ENCODE measurements at regions not wholly inside any gene's neighbourhood (a gene's known extent, or its start where the extent isn't known, plus 50 kb on each side); places are given as distances from the start of the nearest gene placed in this dataset.

DNA sequence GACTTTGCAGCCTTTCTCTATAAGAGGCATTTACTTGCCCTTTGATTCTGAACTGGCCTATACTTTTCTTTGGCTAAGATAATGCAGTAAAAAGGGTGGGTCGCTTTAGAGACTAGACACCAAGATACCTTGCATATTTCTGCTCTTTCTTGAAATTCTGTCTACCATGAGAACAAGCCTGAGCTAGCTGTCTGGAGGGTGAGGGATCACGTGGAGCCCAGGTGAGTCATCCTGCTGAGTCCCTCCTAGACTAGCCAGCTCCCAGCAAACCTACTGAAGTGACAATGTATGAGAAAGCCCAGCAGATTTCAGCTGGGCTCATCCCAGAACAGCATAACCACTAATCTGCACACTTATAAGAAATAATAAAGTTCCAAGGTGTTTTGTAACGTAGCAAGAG is 408.0 kb upstream of the KAZN start:
- dilution Hi-C loops (cut with MboI; ENCODE audit: extremely low pct_ligation_motif_present, low sequenced_read_pairs), result no loop called here
- Histone ChIP-seq H3K36me3 (ENCODE audit: control insufficient read depth in 2 of 2, extremely low read depth in 1 of 2, insufficient read depth in 2 of 2, low read length in 2 of 2) (no peaks in the 10 kb centered on the region), H4K20me1 (replicated peaks; ENCODE audit: control insufficient read depth, extremely low read depth, insufficient read depth, low read length) (no peaks in the 10 kb centered on the region), H3K27me3 (ENCODE audit: control insufficient read depth in 2 of 2, insufficient read depth in 2 of 2, low read length in 2 of 2) (no peaks in the 10 kb centered on the region), H3K4me3 (replicated peaks in 1 of 3; ENCODE audit: insufficient read depth in 1 of 3, low read depth in 1 of 3, low read length in 3 of 3) (no peak overlapping the region), H3K9ac (replicated peaks; ENCODE audit: extremely low read depth, insufficient read depth, low read length) (no peak overlapping the region), H2AFZ (ENCODE audit: low read depth, low read length) (no peak overlapping the region), H3K9me1 (replicated peaks; ENCODE audit: control insufficient read depth, extremely low read depth, insufficient read depth, low read length) (no peaks in the 10 kb centered on the region), H3K27ac (ENCODE audit: insufficient read depth, low read depth, low read length) (no peak overlapping the region), H3K4me1 (ENCODE audit: control insufficient read depth, extremely low read depth, insufficient read depth, low read length) (no peaks in the 10 kb centered on the region), H3K9me3 (replicated peaks; ENCODE audit: control insufficient read depth, insufficient read depth, low read length) (peaks cover 3% of the 10 kb centered on the region), H3K79me2 (ENCODE audit: control insufficient read depth, insufficient read depth, low read length) (no peaks in the 10 kb centered on the region), H3K4me2 (ENCODE audit: insufficient read depth, low read length) (no peak overlapping the region)
- CTCF ChIA-PET, result no interaction called here
- no peak for FAIRE-seq
- intact Hi-C loops (cut with micrococcal nuclease), result no loop called here
- TF ChIP-seq MYC (IDR thresholded peaks at IDR 0.05; ENCODE audit: low read depth, low read length) (no peak), EZH2 (IDR thresholded peaks at IDR 0.05; ENCODE audit: borderline replicate concordance, low read depth, low read length, severe bottlenecking) (no peak), FOS (IDR thresholded peaks at IDR 0.05; ENCODE audit: borderline replicate concordance, insufficient read depth, low read length) (no peak), GATA2 (IDR thresholded peaks at IDR 0.05; ENCODE audit: insufficient read depth, insufficient read length, low read depth, low read length) (no peak), POLR2A (IDR thresholded peaks at IDR 0.05; ENCODE audit: low read depth, low read length) (no peak), JUN (IDR thresholded peaks at IDR 0.05; ENCODE audit: borderline replicate concordance, insufficient read depth, insufficient read length, low read depth) (no peak)
- no peak for DNase-seq (ENCODE audit: low read depth, low spot score)
- BruUV-seq (replicated peaks), result no TSS peak
- POLR2A ChIA-PET, result no interaction called here

DNA sequence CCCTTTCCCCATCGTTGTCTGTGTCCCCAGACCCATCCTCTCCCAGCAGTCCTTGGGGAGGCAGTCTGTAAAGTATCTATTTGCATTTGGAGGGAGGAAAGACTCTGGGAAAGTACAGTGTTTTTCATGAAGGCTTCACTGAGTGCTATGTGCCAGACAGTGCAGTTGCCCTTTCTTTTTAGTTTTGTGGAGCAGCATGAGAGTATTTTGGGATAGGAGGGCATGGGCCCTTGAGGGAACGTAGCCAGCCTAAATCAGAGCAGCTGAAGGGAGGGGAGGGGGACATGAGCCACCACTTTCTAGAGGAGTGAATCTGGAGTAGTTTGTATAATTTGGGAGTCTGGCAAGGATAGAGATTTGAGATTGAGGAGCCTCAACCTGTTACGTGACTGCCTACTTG is 404.0 kb upstream of the KAZN start:
- intact Hi-C loops (cut with micrococcal nuclease) (no loop called here), dilution Hi-C loops (cut with MboI; ENCODE audit: extremely low pct_ligation_motif_present, low sequenced_read_pairs) (no loop called here)
- no peaks in the 10 kb centered on the region for H3K36me3 ChIP-seq (ENCODE audit: control insufficient read depth in 2 of 2, extremely low read depth in 1 of 2, insufficient read depth in 2 of 2, low read length in 2 of 2)
- peaks cover 5% of the 10 kb centered on the region for H3K9me3 ChIP-seq (replicated peaks; ENCODE audit: control insufficient read depth, insufficient read depth, low read length)
- FAIRE-seq (no peak), DNase-seq (ENCODE audit: low read depth, low spot score) (no peak)
- H4K20me1 ChIP-seq (replicated peaks; ENCODE audit: control insufficient read depth, extremely low read depth, insufficient read depth, low read length), result no peaks in the 10 kb centered on the region
- POLR2A ChIA-PET, result no interaction called here
- CTCF ChIA-PET, result no interaction called here
- no peak for TF ChIP-seq POLR2AphosphoS5 (IDR thresholded peaks at IDR 0.05; ENCODE audit: insufficient read depth, low read depth, low read length)
- no peak for TF ChIP-seq GATA2 (IDR thresholded peaks at IDR 0.05; ENCODE audit: insufficient read depth, insufficient read length, low read depth, low read length)
- H2AFZ ChIP-seq (ENCODE audit: low read depth, low read length), result no peak overlapping the region
- H3K27ac ChIP-seq (ENCODE audit: insufficient read depth, low read depth, low read length), result no peak overlapping the region
- no peaks in the 10 kb centered on the region for H3K27me3 ChIP-seq (ENCODE audit: control insufficient read depth in 2 of 2, insufficient read depth in 2 of 2, low read length in 2 of 2)
- H3K9me1 ChIP-seq (replicated peaks; ENCODE audit: control insufficient read depth, extremely low read depth, insufficient read depth, low read length), result no peaks in the 10 kb centered on the region
- no TSS peak for BruUV-seq (replicated peaks)
- no peak overlapping the region for H3K4me3 ChIP-seq (replicated peaks in 1 of 3; ENCODE audit: insufficient read depth in 1 of 3, low read depth in 1 of 3, low read length in 3 of 3)
- H3K4me2 ChIP-seq (ENCODE audit: insufficient read depth, low read length), result no peak overlapping the region
- no peak overlapping the region for H3K9ac ChIP-seq (replicated peaks; ENCODE audit: extremely low read depth, insufficient read depth, low read length)
- H3K4me1 ChIP-seq (ENCODE audit: control insufficient read depth, extremely low read depth, insufficient read depth, low read length), result no peaks in the 10 kb centered on the region
- no peaks in the 10 kb centered on the region for H3K79me2 ChIP-seq (ENCODE audit: control insufficient read depth, insufficient read depth, low read length)
